ENCODE measurements at regions not wholly inside any gene's neighbourhood (a gene's known extent, or its start where the extent isn't known, plus 50 kb on each side); places are given as distances from the start of the nearest gene placed in this dataset.
A peak's percentile ranks its signal among the peaks of the same experiment; 100 is the strongest.

DNA sequence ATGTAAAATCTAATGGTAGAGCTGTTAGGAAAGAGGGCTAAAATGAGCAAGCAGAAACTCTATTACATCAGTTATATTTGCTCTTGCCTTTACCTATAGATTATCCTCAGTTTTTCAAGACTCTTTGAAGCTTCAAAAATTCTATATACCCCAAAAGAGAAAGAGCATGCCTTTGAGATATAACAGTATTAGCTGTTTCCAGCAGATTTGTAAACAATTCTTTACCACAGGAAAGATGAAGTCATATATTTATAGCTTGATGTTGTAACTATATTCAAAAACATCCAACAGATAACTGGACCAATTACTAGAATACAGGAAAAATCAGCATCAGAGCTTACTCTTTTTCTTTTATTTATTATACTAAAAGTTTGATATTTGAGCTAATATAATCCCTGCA, 416.2 kb upstream of the TPK1 start:
- Histone ChIP-seq H3K27me3 (ENCODE audit: control insufficient read depth in 3 of 3, insufficient read depth in 3 of 3, low read length in 2 of 3) (no peaks in the 10 kb centered on the region), H3K4me3 (no peak overlapping the region), H3K4me1 (ENCODE audit: control insufficient read depth in 5 of 5, insufficient read depth in 5 of 5, low read length in 5 of 5) (peaks cover 0 to 8% (median 0%) of the 10 kb centered on the region in 5 donors), H3K27ac (ENCODE audit: low read depth in 1 of 2, low read length in 1 of 2) (no peak overlapping the region), H3K9me3 (ENCODE audit: control insufficient read depth in 4 of 4, insufficient read depth in 3 of 4, low read length in 3 of 4) (no peaks in the 10 kb centered on the region), H3K36me3 (ENCODE audit: control insufficient read depth in 4 of 4, insufficient read depth in 4 of 4, low read length in 4 of 4) (no peaks in the 10 kb centered on the region), H3K9ac (ENCODE audit: insufficient read depth in 1 of 2, low read length in 2 of 2) (no peak overlapping the region)
- TF ChIP-seq, protein P1, sequence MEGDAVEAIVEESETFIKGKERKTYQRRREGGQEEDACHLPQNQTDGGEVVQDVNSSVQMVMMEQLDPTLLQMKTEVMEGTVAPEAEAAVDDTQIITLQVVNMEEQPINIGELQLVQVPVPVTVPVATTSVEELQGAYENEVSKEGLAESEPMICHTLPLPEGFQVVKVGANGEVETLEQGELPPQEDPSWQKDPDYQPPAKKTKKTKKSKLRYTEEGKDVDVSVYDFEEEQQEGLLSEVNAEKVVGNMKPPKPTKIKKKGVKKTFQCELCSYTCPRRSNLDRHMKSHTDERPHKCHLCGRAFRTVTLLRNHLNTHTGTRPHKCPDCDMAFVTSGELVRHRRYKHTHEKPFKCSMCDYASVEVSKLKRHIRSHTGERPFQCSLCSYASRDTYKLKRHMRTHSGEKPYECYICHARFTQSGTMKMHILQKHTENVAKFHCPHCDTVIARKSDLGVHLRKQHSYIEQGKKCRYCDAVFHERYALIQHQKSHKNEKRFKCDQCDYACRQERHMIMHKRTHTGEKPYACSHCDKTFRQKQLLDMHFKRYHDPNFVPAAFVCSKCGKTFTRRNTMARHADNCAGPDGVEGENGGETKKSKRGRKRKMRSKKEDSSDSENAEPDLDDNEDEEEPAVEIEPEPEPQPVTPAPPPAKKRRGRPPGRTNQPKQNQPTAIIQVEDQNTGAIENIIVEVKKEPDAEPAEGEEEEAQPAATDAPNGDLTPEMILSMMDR (IDR thresholded peaks at IDR 0.05; ENCODE audit: control extremely low read depth, extremely low read depth): no peak
- DNase-seq (peak in 2 of 3 donors; percentile 58 to 67), ATAC-seq (ENCODE audit: insufficient read depth, low FRiP score) (no peak)

DNA sequence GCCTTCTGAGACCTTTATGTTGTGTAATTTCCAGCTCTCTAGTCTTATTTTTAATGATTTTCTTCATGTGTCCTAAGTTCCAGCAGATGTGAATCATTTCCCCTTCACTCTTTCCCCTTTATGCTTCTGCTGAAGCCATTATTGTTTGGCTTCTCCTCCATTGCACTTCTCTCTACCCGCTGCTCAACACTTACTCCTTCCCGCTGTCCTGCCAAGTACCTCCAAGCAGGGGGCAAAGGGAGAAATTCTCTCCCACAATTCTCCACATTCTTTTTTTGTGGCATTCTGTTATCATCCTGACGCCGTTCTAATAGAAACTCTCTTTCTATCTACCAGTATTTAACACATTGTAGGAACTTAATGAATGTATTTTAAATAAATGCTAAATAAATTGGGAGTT, 388.9 kb upstream of the TPK1 start:
- TF ChIP-seq, protein P1 (IDR thresholded peaks at IDR 0.05; ENCODE audit: control extremely low read depth, extremely low read depth): no peak
- Histone ChIP-seq H3K4me3 (no peak overlapping the region), H3K9ac (ENCODE audit: insufficient read depth in 1 of 2, low read length in 2 of 2) (no peak overlapping the region), H3K27ac (ENCODE audit: low read depth in 1 of 2, low read length in 1 of 2) (no peak overlapping the region), H3K4me1 (ENCODE audit: control insufficient read depth in 5 of 5, insufficient read depth in 5 of 5, low read length in 5 of 5) (no peaks in the 10 kb centered on the region), H3K36me3 (ENCODE audit: control insufficient read depth in 4 of 4, insufficient read depth in 4 of 4, low read length in 4 of 4) (no peaks in the 10 kb centered on the region), H3K9me3 (ENCODE audit: control insufficient read depth in 4 of 4, insufficient read depth in 3 of 4, low read length in 3 of 4) (no peaks in the 10 kb centered on the region), H3K27me3 (ENCODE audit: control insufficient read depth in 3 of 3, insufficient read depth in 3 of 3, low read length in 2 of 3) (no peaks in the 10 kb centered on the region)
- DNase-seq (peak in 1 of 3 donors; percentile 2), ATAC-seq (ENCODE audit: insufficient read depth, low FRiP score) (no peak)
- 41% methylated on average over 4 of the region's 4 CpGs for WGBS, 2 donors

DNA sequence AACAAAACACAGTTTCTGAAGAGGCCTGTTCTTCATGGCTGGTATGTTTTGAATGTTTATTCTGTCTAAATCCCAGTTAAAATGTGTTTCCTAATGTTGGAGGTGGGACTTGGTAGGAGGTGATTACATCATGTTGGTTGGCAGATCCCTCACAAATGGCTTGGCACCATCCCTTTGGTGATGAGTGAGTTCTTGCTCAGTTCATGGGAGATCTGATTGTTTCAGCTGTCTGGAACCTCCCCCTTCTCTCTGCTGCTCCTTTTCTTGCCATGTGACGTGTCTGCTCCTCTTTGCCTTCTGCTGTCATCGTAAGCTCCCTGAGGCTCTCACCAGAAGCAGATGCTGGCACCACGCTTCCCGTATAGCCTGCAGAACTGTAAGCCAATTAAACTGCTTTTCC, 383.6 kb upstream of the TPK1 start:
- TF ChIP-seq, protein P1 (IDR thresholded peaks at IDR 0.05; ENCODE audit: control extremely low read depth, extremely low read depth): no peak
- H3K27me3 ChIP-seq (ENCODE audit: control insufficient read depth in 3 of 3, insufficient read depth in 3 of 3, low read length in 2 of 3): no peaks in the 10 kb centered on the region
- DNase-seq (no peak), ATAC-seq (ENCODE audit: insufficient read depth, low FRiP score) (no peak)
- no peaks in the 10 kb centered on the region for H3K36me3 ChIP-seq (ENCODE audit: control insufficient read depth in 4 of 4, insufficient read depth in 4 of 4, low read length in 4 of 4)
- no peak overlapping the region for H3K9ac ChIP-seq (ENCODE audit: insufficient read depth in 1 of 2, low read length in 2 of 2)
- WGBS, 2 donors: 80 to 84% methylated on average over 4 of the region's 4 CpGs
- H3K4me1 ChIP-seq (ENCODE audit: control insufficient read depth in 5 of 5, insufficient read depth in 5 of 5, low read length in 5 of 5): no peaks in the 10 kb centered on the region
- no peak overlapping the region for H3K27ac ChIP-seq (ENCODE audit: low read depth in 1 of 2, low read length in 1 of 2)
- peaks cover 0 to 9% (median 2%) of the 10 kb centered on the region in 4 donors for H3K9me3 ChIP-seq (ENCODE audit: control insufficient read depth in 4 of 4, insufficient read depth in 3 of 4, low read length in 3 of 4)
- H3K4me3 ChIP-seq: no peak overlapping the region

DNA sequence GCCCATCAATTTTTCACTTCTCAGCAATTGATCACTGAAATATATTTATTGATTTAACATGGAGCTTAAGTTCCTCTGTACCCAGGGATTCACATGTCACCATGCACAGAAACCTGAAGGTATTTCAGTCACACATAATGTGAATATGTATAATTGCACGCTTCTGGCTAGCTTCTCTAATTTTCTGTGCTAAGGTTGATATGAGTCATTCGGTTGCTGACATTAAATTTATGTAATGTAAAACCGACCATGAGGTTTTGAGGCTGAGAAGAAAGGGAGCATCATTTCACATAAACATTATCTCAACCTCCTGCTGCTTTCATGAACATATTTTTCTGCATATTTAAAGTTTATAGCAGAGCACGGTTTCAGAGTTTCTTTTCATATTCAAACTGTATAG, 381.0 kb upstream of the TPK1 start:
- H3K36me3 ChIP-seq (ENCODE audit: control insufficient read depth in 4 of 4, insufficient read depth in 4 of 4, low read length in 4 of 4): no peaks in the 10 kb centered on the region
- ATAC-seq (ENCODE audit: insufficient read depth, low FRiP score) (no peak), DNase-seq (no peak)
- TF ChIP-seq, protein P1 (IDR thresholded peaks at IDR 0.05; ENCODE audit: control extremely low read depth, extremely low read depth): no peak
- no peak overlapping the region for H3K4me3 ChIP-seq
- no peaks in the 10 kb centered on the region for H3K27me3 ChIP-seq (ENCODE audit: control insufficient read depth in 3 of 3, insufficient read depth in 3 of 3, low read length in 2 of 3)
- no peak overlapping the region for H3K27ac ChIP-seq (ENCODE audit: low read depth in 1 of 2, low read length in 1 of 2)
- no peak overlapping the region for H3K9ac ChIP-seq (ENCODE audit: insufficient read depth in 1 of 2, low read length in 2 of 2)
- H3K4me1 ChIP-seq (ENCODE audit: control insufficient read depth in 5 of 5, insufficient read depth in 5 of 5, low read length in 5 of 5): peaks cover 0 to 4% (median 0%) of the 10 kb centered on the region in 5 donors
- 72 to 77% methylated on average over 4 of the region's 4 CpGs for WGBS, 2 donors
- peaks cover 0 to 9% (median 2%) of the 10 kb centered on the region in 4 donors for H3K9me3 ChIP-seq (ENCODE audit: control insufficient read depth in 4 of 4, insufficient read depth in 3 of 4, low read length in 3 of 4)

All from lung (tissue), 11 donors.